GM21423 (cell line): ENCODE measurements at regions not wholly inside any gene's neighbourhood (a gene's known extent, or its start where the extent isn't known, plus 50 kb on each side); places are given as distances from the start of the nearest gene placed in this dataset.
A peak's percentile ranks its signal among the peaks of the same experiment; 100 is the strongest.

Source experiments
- ATAC-seq: cut with Tn5 transposase; IDR thresholded peaks from one replicate; pipeline ENCODE4 v1.9.1; 2021; ENCODE audit warnings: mild to moderate bottlenecking, moderate library complexity; ENCODE audit not compliant: unreplicated experiment

- ATAC-seq = no peak
These were observed 214.9 kb downstream of the GPAM start for GRCh38 chr10:111968647-111969046.

GRCh38 chr10:111970111-111970510 is 213.5 kb downstream of the GPAM start:
- ATAC-seq = no peak

- no peak for ATAC-seq
These were observed 211.5 kb downstream of the GPAM start for GRCh38 chr10:111972109-111972508.

- no peak for ATAC-seq
These were observed 210.3 kb downstream of the GPAM start for GRCh38 chr10:111973306-111973705.

- no peak for ATAC-seq
These were observed 209.7 kb downstream of the GPAM start for GRCh38 chr10:111973826-111974225.

- ATAC-seq = no peak
These were observed 209.2 kb downstream of the GPAM start for GRCh38 chr10:111974325-111974724.

GRCh38 chr10:111976557-111976956 is 207.0 kb downstream of the GPAM start:
- ATAC-seq = no peak

- ATAC-seq = no peak
These were observed 199.5 kb downstream of the GPAM start for GRCh38 chr10:111984057-111984456.

- ATAC-seq = no peak
These were observed 197.5 kb downstream of the GPAM start for GRCh38 chr10:111986079-111986478.

GRCh38 chr10:111988646-111989045 is 194.9 kb downstream of the GPAM start:
- no peak for ATAC-seq

- ATAC-seq = no peak
These were observed 194.2 kb downstream of the GPAM start for GRCh38 chr10:111989136-111989911.

GRCh38 chr10:111990734-111991133 is 192.8 kb downstream of the GPAM start:
- no peak for ATAC-seq

- ATAC-seq = no peak
These were observed 190.2 kb downstream of the GPAM start for GRCh38 chr10:111993321-111993720.

GRCh38 chr10:111993872-111994426 is 189.6 kb downstream of the GPAM start:
- ATAC-seq = no peak

GRCh38 chr10:111996103-111996502 is 187.5 kb downstream of the GPAM start:
- ATAC-seq = peak; percentile 91

GRCh38 chr10:111998728-111999127 is 184.8 kb downstream of the GPAM start:
- ATAC-seq = no peak

GRCh38 chr10:111999205-111999914 is 184.2 kb downstream of the GPAM start:
- ATAC-seq = no peak

GRCh38 chr10:111999915-112000302 is 183.7 kb downstream of the GPAM start:
- no peak for ATAC-seq

GRCh38 chr10:112000466-112000865 is 183.1 kb downstream of the GPAM start:
- no peak for ATAC-seq

- ATAC-seq = no peak
These were observed 181.4 kb downstream of the GPAM start for GRCh38 chr10:112002206-112002605.

- no peak for ATAC-seq
These were observed 179.5 kb downstream of the GPAM start for GRCh38 chr10:112004075-112004474.

- no peak for ATAC-seq
These were observed 178.5 kb downstream of the GPAM start for GRCh38 chr10:112005044-112005443.
